ENCODE measurements at regions not wholly inside any gene's neighbourhood (a gene's known extent, or its start where the extent isn't known, plus 50 kb on each side); places are given as distances from the start of the nearest gene placed in this dataset.
A peak's percentile ranks its signal among the peaks of the same experiment; 100 is the strongest.

GRCh38 chr2:150571121-150571520, 83.7 kb upstream of the RND3 start:
- no peaks in the 10 kb centered on the region for H3K9me3 ChIP-seq (ENCODE audit: control insufficient read depth, insufficient read depth, low read depth, low read length)
- ChIA-PET CTCF (no interaction called here), POLR2A (no interaction called here)
- H3K36me3 ChIP-seq (ENCODE audit: control insufficient read depth, insufficient read depth, low read length), result no peaks in the 10 kb centered on the region
- in situ Hi-C loops (cut with HindIII; ENCODE audit: low pct_unique_long_range_greater_than_20kb, low sequenced_read_pairs), result no loop called here
- H3K27ac ChIP-seq (ENCODE audit: low read length), result no peak overlapping the region
- intact Hi-C loops (cut with micrococcal nuclease; ENCODE audit: unreplicated experiment), result no loop called here
- H3K4me3 ChIP-seq (ENCODE audit: low read depth in 2 of 2, low read length in 2 of 2), result no peak overlapping the region
- ATAC-seq, result no peak
- BruUV-seq (replicated peaks), result no TSS peak
- no peaks in the 10 kb centered on the region for H3K27me3 ChIP-seq (ENCODE audit: control insufficient read depth, insufficient read depth, low read length)
- TF ChIP-seq CTCF (IDR thresholded peaks at IDR 0.05), result no peak
- no peak for TF ChIP-seq TCF7L2 (IDR thresholded peaks at IDR 0.05; ENCODE audit: low read depth, low read length)
- no peak for DNase-seq (ENCODE audit: low read depth, low spot score)
- no peaks in the 10 kb centered on the region for H3K4me1 ChIP-seq (ENCODE audit: control insufficient read depth, insufficient read depth, low read length)

GRCh38 chr2:150570712-150571111, 83.2 kb upstream of the RND3 start:
- peak; percentile 53 for DNase-seq (ENCODE audit: low read depth, low spot score)
- intact Hi-C loops (cut with micrococcal nuclease; ENCODE audit: unreplicated experiment), result no loop called here
- no peaks in the 10 kb centered on the region for H3K36me3 ChIP-seq (ENCODE audit: control insufficient read depth, insufficient read depth, low read length)
- H3K4me3 ChIP-seq (ENCODE audit: low read depth in 2 of 2, low read length in 2 of 2), result no peak overlapping the region
- ChIA-PET CTCF (no interaction called here), POLR2A (no interaction called here)
- H3K27me3 ChIP-seq (ENCODE audit: control insufficient read depth, insufficient read depth, low read length), result no peaks in the 10 kb centered on the region
- no peak overlapping the region for H3K27ac ChIP-seq (ENCODE audit: low read length)
- no peaks in the 10 kb centered on the region for H3K4me1 ChIP-seq (ENCODE audit: control insufficient read depth, insufficient read depth, low read length)
- H3K9me3 ChIP-seq (ENCODE audit: control insufficient read depth, insufficient read depth, low read depth, low read length), result no peaks in the 10 kb centered on the region
- TF ChIP-seq TCF7L2 (IDR thresholded peaks at IDR 0.05; ENCODE audit: low read depth, low read length) (no peak), POLR2AphosphoS5 (IDR thresholded peaks at IDR 0.05; ENCODE audit: low read depth, low read length) (no peak), SIN3A (IDR thresholded peaks at IDR 0.05; ENCODE audit: borderline replicate concordance, insufficient read depth, low read depth, low read length) (no peak)
- BruUV-seq (replicated peaks), result no TSS peak
- ATAC-seq, result no peak
- in situ Hi-C loops (cut with HindIII; ENCODE audit: low pct_unique_long_range_greater_than_20kb, low sequenced_read_pairs), result no loop called here

- no peak overlapping the region for H3K27ac ChIP-seq (ENCODE audit: low read length)
- ATAC-seq (no peak), DNase-seq (ENCODE audit: low read depth, low spot score) (no peak)
- no peaks in the 10 kb centered on the region for H3K9me3 ChIP-seq (ENCODE audit: control insufficient read depth, insufficient read depth, low read depth, low read length)
- no peaks in the 10 kb centered on the region for H3K27me3 ChIP-seq (ENCODE audit: control insufficient read depth, insufficient read depth, low read length)
- ChIA-PET CTCF (no interaction called here), POLR2A (interaction anchor here (0.7 kb wide), 1 partner anchor 75 kb away, joined by 3 read pairs; no protein-coding TSS in a partner anchor)
- in situ Hi-C loops (cut with HindIII; ENCODE audit: low pct_unique_long_range_greater_than_20kb, low sequenced_read_pairs), result no loop called here
- H3K36me3 ChIP-seq (ENCODE audit: control insufficient read depth, insufficient read depth, low read length), result no peaks in the 10 kb centered on the region
- no TSS peak for BruUV-seq (replicated peaks)
- TF ChIP-seq POLR2AphosphoS5 (IDR thresholded peaks at IDR 0.05; ENCODE audit: low read depth, low read length) (no peak), CTCF (IDR thresholded peaks at IDR 0.05) (no peak), SIN3A (IDR thresholded peaks at IDR 0.05; ENCODE audit: borderline replicate concordance, insufficient read depth, low read depth, low read length) (no peak), TCF7L2 (IDR thresholded peaks at IDR 0.05; ENCODE audit: low read depth, low read length) (no peak), REST (IDR thresholded peaks at IDR 0.05; ENCODE audit: insufficient read depth in 1 of 2, low read depth in 2 of 2, low read length in 1 of 2) (no peak)
- intact Hi-C loops (cut with micrococcal nuclease; ENCODE audit: unreplicated experiment), result no loop called here
- no peak overlapping the region for H3K4me3 ChIP-seq (ENCODE audit: low read depth in 2 of 2, low read length in 2 of 2)
- no peaks in the 10 kb centered on the region for H3K4me1 ChIP-seq (ENCODE audit: control insufficient read depth, insufficient read depth, low read length)
Measured at GRCh38 chr2:150569761-150570160, 82.3 kb upstream of the RND3 start.
